ENCODE measurements at regions not wholly inside any gene's neighbourhood (a gene's known extent, or its start where the extent isn't known, plus 50 kb on each side); places are given as distances from the start of the nearest gene placed in this dataset.

- in situ Hi-C loops (cut with MboI) = no loop called here
- H3K4me1 ChIP-seq (ENCODE audit: control insufficient read depth, insufficient read depth, low read length) = no peaks in the 10 kb centered on the region
- no peak for ATAC-seq
- no peaks in the 10 kb centered on the region for H3K36me3 ChIP-seq (ENCODE audit: control insufficient read depth in 2 of 2, insufficient read depth in 2 of 2, low read length in 1 of 2)
- no peak for FAIRE-seq
- 42% methylated on average over 8 of the region's 8 CpGs for WGBS (ENCODE audit: insufficient coverage, insufficient replicate concordance, low lambda C conversion rate, missing lambda C conversion rate)
- ChIA-PET POLR2A (no interaction called here), CTCF (no interaction called here), SMC1A (ENCODE audit: uncharacterized antibody, unreplicated experiment) (no interaction called here), RAD21 (ENCODE audit: unreplicated experiment) (no interaction called here)
- H3K9me3 ChIP-seq (replicated peaks; ENCODE audit: control insufficient read depth, insufficient read depth, low read length) = no peaks in the 10 kb centered on the region
- intact Hi-C loops (cut with micrococcal nuclease; ENCODE audit: unreplicated experiment) = no loop called here
- H4K20me1 ChIP-seq (ENCODE audit: control insufficient read depth, insufficient read depth) = no peaks in the 10 kb centered on the region
- no peak overlapping the region for H3K4me2 ChIP-seq (ENCODE audit: control insufficient read depth, insufficient read depth)
- no peaks in the 10 kb centered on the region for H3K79me2 ChIP-seq (ENCODE audit: control insufficient read depth, insufficient read depth, low read length)
- H3K9ac ChIP-seq (ENCODE audit: control insufficient read depth, insufficient read depth, low read length) = no peak overlapping the region
- H3K27ac ChIP-seq (ENCODE audit: control insufficient read depth, insufficient read depth) = no peak overlapping the region
- no peak overlapping the region for H2AFZ ChIP-seq (ENCODE audit: control insufficient read depth, low read depth, low read length)
- H3K27me3 ChIP-seq (replicated peaks in 1 of 2; ENCODE audit: control insufficient read depth in 2 of 2, insufficient read depth in 2 of 2, low read length in 1 of 2) = no peaks in the 10 kb centered on the region
- no peak overlapping the region for H3K4me3 ChIP-seq
- no TSS peak for BruUV-seq (replicated peaks)
- DNase-seq (ENCODE audit: low read depth, low spot score) = no peak
- TF ChIP-seq NBN (IDR thresholded peaks at IDR 0.05) (no peak), IKZF2 (IDR thresholded peaks at IDR 0.05) (no peak), ZNF274 (IDR thresholded peaks at IDR 0.05; ENCODE audit: insufficient read depth, insufficient read length) (no peak), USF1 (IDR thresholded peaks at IDR 0.05; ENCODE audit: borderline replicate concordance, extremely low read length, insufficient read depth, low read depth, low read length) (no peak), POU2F2 (IDR thresholded peaks at IDR 0.05; ENCODE audit: borderline replicate concordance, low read depth, low read length) (no peak), E2F4 (IDR thresholded peaks at IDR 0.05; ENCODE audit: low read depth, low read length) (no peak), RBBP5 (conservative IDR thresholded peaks at IDR 0.05) (no peak), ELK1 (IDR thresholded peaks at IDR 0.05; ENCODE audit: low read depth, low read length) (no peak)
- TF ChIP-seq, protein P1, sequence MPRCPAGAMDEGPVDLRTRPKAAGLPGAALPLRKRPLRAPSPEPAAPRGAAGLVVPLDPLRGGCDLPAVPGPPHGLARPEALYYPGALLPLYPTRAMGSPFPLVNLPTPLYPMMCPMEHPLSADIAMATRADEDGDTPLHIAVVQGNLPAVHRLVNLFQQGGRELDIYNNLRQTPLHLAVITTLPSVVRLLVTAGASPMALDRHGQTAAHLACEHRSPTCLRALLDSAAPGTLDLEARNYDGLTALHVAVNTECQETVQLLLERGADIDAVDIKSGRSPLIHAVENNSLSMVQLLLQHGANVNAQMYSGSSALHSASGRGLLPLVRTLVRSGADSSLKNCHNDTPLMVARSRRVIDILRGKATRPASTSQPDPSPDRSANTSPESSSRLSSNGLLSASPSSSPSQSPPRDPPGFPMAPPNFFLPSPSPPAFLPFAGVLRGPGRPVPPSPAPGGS (IDR thresholded peaks at IDR 0.05; ENCODE audit: borderline replicate concordance, insufficient read depth, low read depth, low read length, poor library complexity, severe bottlenecking) = no peak
- TF ChIP-seq, protein P2, sequence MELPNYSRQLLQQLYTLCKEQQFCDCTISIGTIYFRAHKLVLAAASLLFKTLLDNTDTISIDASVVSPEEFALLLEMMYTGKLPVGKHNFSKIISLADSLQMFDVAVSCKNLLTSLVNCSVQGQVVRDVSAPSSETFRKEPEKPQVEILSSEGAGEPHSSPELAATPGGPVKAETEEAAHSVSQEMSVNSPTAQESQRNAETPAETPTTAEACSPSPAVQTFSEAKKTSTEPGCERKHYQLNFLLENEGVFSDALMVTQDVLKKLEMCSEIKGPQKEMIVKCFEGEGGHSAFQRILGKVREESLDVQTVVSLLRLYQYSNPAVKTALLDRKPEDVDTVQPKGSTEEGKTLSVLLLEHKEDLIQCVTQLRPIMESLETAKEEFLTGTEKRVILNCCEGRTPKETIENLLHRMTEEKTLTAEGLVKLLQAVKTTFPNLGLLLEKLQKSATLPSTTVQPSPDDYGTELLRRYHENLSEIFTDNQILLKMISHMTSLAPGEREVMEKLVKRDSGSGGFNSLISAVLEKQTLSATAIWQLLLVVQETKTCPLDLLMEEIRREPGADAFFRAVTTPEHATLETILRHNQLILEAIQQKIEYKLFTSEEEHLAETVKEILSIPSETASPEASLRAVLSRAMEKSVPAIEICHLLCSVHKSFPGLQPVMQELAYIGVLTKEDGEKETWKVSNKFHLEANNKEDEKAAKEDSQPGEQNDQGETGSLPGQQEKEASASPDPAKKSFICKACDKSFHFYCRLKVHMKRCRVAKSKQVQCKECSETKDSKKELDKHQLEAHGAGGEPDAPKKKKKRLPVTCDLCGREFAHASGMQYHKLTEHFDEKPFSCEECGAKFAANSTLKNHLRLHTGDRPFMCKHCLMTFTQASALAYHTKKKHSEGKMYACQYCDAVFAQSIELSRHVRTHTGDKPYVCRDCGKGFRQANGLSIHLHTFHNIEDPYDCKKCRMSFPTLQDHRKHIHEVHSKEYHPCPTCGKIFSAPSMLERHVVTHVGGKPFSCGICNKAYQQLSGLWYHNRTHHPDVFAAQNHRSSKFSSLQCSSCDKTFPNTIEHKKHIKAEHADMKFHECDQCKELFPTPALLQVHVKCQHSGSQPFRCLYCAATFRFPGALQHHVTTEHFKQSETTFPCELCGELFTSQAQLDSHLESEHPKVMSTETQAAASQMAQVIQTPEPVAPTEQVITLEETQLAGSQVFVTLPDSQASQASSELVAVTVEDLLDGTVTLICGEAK (IDR thresholded peaks at IDR 0.05; ENCODE audit: borderline replicate concordance) = no peak
- TF ChIP-seq, protein P3, sequence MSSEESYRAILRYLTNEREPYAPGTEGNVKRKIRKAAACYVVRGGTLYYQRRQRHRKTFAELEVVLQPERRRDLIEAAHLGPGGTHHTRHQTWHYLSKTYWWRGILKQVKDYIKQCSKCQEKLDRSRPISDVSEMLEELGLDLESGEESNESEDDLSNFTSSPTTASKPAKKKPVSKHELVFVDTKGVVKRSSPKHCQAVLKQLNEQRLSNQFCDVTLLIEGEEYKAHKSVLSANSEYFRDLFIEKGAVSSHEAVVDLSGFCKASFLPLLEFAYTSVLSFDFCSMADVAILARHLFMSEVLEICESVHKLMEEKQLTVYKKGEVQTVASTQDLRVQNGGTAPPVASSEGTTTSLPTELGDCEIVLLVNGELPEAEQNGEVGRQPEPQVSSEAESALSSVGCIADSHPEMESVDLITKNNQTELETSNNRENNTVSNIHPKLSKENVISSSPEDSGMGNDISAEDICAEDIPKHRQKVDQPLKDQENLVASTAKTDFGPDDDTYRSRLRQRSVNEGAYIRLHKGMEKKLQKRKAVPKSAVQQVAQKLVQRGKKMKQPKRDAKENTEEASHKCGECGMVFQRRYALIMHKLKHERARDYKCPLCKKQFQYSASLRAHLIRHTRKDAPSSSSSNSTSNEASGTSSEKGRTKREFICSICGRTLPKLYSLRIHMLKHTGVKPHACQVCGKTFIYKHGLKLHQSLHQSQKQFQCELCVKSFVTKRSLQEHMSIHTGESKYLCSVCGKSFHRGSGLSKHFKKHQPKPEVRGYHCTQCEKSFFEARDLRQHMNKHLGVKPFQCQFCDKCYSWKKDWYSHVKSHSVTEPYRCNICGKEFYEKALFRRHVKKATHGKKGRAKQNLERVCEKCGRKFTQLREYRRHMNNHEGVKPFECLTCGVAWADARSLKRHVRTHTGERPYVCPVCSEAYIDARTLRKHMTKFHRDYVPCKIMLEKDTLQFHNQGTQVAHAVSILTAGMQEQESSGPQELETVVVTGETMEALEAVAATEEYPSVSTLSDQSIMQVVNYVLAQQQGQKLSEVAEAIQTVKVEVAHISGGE (CRISPR knock-in tag; IDR thresholded peaks at IDR 0.05) = no peak
These were observed 199.5 kb upstream of the ZNF536 start for GRCh38 chr19:30172613-30173242.
